IMR-90 (cell line): ENCODE measurements at regions not wholly inside any gene's neighbourhood (a gene's known extent, or its start where the extent isn't known, plus 50 kb on each side); places are given as distances from the start of the nearest gene placed in this dataset.

Experiments used
- ATAC-seq: fragments of 200-7000 bp; cut with Tn5 transposase; 2 replicates; pipeline ENCODE4 v1.9.1; 2020; ENCODE audit warnings: low read depth, mild to moderate bottlenecking, moderate library complexity
- BruUV-seq: library from RNA; stranded (reverse); fragments of 400-500 nt; replicated peaks from 2 replicates; lab custom pipeline; 2021; lab: Mats Ljungman, UMichigan
- CTCF ChIA-PET: fragments of 300-600 bp; formaldehyde crosslinking; extraction: SDS; loops from one replicate; lab custom pipeline; 2021; ENCODE audit warnings: antibody characterized with exemption; lab: Yijun Ruan, JAX
- POLR2A ChIA-PET: fragments of 300-600 bp; sonication (Branson Sonifier 250); formaldehyde crosslinking; loops from one replicate; lab custom pipeline; 2022; ENCODE audit warnings: antibody characterized with exemption; ENCODE audit not compliant: unreplicated experiment; lab: Charles Lee
- DNase-seq: peaks from one replicate; pipeline ENCODE4 v3.0.0; 2013
- H2AFZ ChIP-seq: replicated peaks from 2 replicates; pipeline ENCODE3; 2013; ENCODE audit warnings: low read length, mild to moderate bottlenecking; ENCODE audit not compliant: poor library complexity
- H2AK5ac ChIP-seq: 2 replicates; pipeline ENCODE4 v1.6.1; 2013; ENCODE audit warnings: low read depth, low read length, inconsistent platforms
- H2AK9ac ChIP-seq: replicated peaks from 2 replicates; pipeline ENCODE3; 2013; ENCODE audit warnings: mild to moderate bottlenecking, low read depth, low read length, moderate library complexity; ENCODE audit not compliant: poor library complexity
- H2BK120ac ChIP-seq: 2 replicates; pipeline ENCODE4 v1.6.1; 2013; ENCODE audit warnings: low read depth, low read length, inconsistent platforms
- H2BK15ac ChIP-seq: 3 replicates; pipeline ENCODE4 v1.6.1; 2013; ENCODE audit warnings: low read depth, low read length, inconsistent platforms
- H2BK20ac ChIP-seq: 2 replicates; pipeline ENCODE4 v1.6.1; 2013; ENCODE audit warnings: low read depth, mild to moderate bottlenecking, inconsistent platforms, low read length, moderate library complexity
- H2BK5ac ChIP-seq: 2 replicates; pipeline ENCODE4 v1.6.1; 2013; ENCODE audit warnings: mild to moderate bottlenecking, low read depth, low read length, inconsistent platforms; ENCODE audit not compliant: poor library complexity, severe bottlenecking
- H3K14ac ChIP-seq: replicated peaks from 2 replicates; pipeline ENCODE4 v1.6.1; 2013; ENCODE audit warnings: low read depth, low read length, inconsistent platforms
- H3K18ac ChIP-seq: 2 replicates; pipeline ENCODE4 v1.6.1; 2013; ENCODE audit warnings: low read depth, low read length, control low read depth
- H3K23ac ChIP-seq: 2 replicates; pipeline ENCODE4 v1.6.1; 2013; ENCODE audit warnings: low read depth, low read length, inconsistent platforms
- H3K27ac ChIP-seq: 2 replicates; pipeline ENCODE4 v1.5.1; 2013; ENCODE audit warnings: mild to moderate bottlenecking, control low read depth, low read length; ENCODE audit not compliant: insufficient read depth
- H3K27me3 ChIP-seq: 2 replicates; pipeline ENCODE4 v1.6.1; 2013; ENCODE audit warnings: low read length; ENCODE audit not compliant: control insufficient read depth, insufficient read depth
- H3K36me3 ChIP-seq: 2 replicates; pipeline ENCODE4 v1.6.1; 2013; ENCODE audit warnings: low read length, mixed read lengths; ENCODE audit not compliant: control insufficient read depth, insufficient read depth
- H3K4ac ChIP-seq: 2 replicates; pipeline ENCODE4 v1.6.1; 2013; ENCODE audit warnings: low read depth, low read length, inconsistent platforms
- H3K4me1 ChIP-seq: 2 replicates; pipeline ENCODE4 v1.6.1; 2013; ENCODE audit warnings: low read length, mixed read lengths; ENCODE audit not compliant: control insufficient read depth, insufficient read depth
- H3K4me2 ChIP-seq: 2 replicates; pipeline ENCODE4 v1.6.1; 2013; ENCODE audit warnings: low read depth, mild to moderate bottlenecking, control low read depth, low read length, moderate library complexity
- H3K4me3 ChIP-seq: 2 replicates; pipeline ENCODE4 v1.5.1; 2013; ENCODE audit warnings: low read depth, mild to moderate bottlenecking, control low read depth, low read length, moderate library complexity; ENCODE audit not compliant: insufficient read depth
- H3K56ac ChIP-seq: 2 replicates; pipeline ENCODE4 v1.6.1; 2013; ENCODE audit warnings: low read length, inconsistent platforms; ENCODE audit not compliant: insufficient read depth; ENCODE audit errors: extremely low read depth
- H3K79me1 ChIP-seq, 2 experiments: 2 replicates each; pipeline ENCODE4 v1.6.1; 2013; ENCODE audit warnings: low read length in 2 of 2, inconsistent platforms in 1 of 2, low read depth in 1 of 2
- H3K9ac ChIP-seq: 2 replicates; pipeline ENCODE4 v1.6.1; 2013; ENCODE audit warnings: low read depth, low read length, control low read depth
- H3K9me1 ChIP-seq: 2 replicates; pipeline ENCODE4 v1.6.1; 2013; ENCODE audit warnings: low read length, inconsistent platforms; ENCODE audit not compliant: insufficient read depth
- H3K9me3 ChIP-seq: 2 replicates; pipeline ENCODE4 v1.6.1; 2013; ENCODE audit warnings: low read length; ENCODE audit not compliant: control insufficient read depth, insufficient read depth
- H4K20me1 ChIP-seq: 2 replicates; pipeline ENCODE4 v1.6.1; 2013; ENCODE audit warnings: low read length, inconsistent platforms; ENCODE audit not compliant: insufficient read depth
- H4K5ac ChIP-seq: 2 replicates; pipeline ENCODE4 v1.6.1; 2013; ENCODE audit warnings: mild to moderate bottlenecking, low read depth, low read length, control low read depth
- H4K8ac ChIP-seq, 2 experiments: 2 replicates each; pipeline ENCODE4 v1.6.1; 2013; ENCODE audit warnings: low read depth in 2 of 2, low read length in 2 of 2, control low read depth in 1 of 2, inconsistent platforms in 1 of 2
- H4K91ac ChIP-seq: 2 replicates; pipeline ENCODE4 v1.6.1; 2013; ENCODE audit warnings: low read depth, low read length, inconsistent platforms; ENCODE audit not compliant: insufficient read depth
- BHLHE40 ChIP-seq: fragments of 150-350 bp; IDR thresholded peaks from 2 replicates; pipeline ENCODE4 v1.6.1; 2016; ENCODE audit warnings: mild to moderate bottlenecking, low read depth, low read length
- CEBPB ChIP-seq: IDR thresholded peaks from 2 replicates; pipeline ENCODE4 v1.6.1; 2012; ENCODE audit warnings: low read depth, low read length, improper control_type of control experiment
- MAZ ChIP-seq: IDR thresholded peaks from 2 replicates; pipeline ENCODE4 v1.6.1; 2012; ENCODE audit warnings: low read depth, mild to moderate bottlenecking, low read length, improper control_type of control experiment, moderate library complexity, borderline replicate concordance
- MXI1 ChIP-seq: IDR thresholded peaks from 2 replicates; pipeline ENCODE4 v1.6.1; 2012; ENCODE audit warnings: low read depth, mild to moderate bottlenecking, low read length, moderate library complexity, borderline replicate concordance
- POLR2A ChIP-seq: IDR thresholded peaks from 2 replicates; pipeline ENCODE4 v1.6.1; 2012; ENCODE audit warnings: mild to moderate bottlenecking, low read depth, low read length
- RAD21 ChIP-seq: IDR thresholded peaks from 2 replicates; pipeline ENCODE4 v1.6.1; 2012; ENCODE audit warnings: low read length, improper control_type of control experiment
- RCOR1 ChIP-seq: IDR thresholded peaks from 2 replicates; pipeline ENCODE4 v1.6.1; 2012; ENCODE audit warnings: mild to moderate bottlenecking, low read length, improper control_type of control experiment; ENCODE audit not compliant: insufficient replicate concordance
- RFX5 ChIP-seq: IDR thresholded peaks from 2 replicates; pipeline ENCODE4 v1.8.0; 2012; ENCODE audit warnings: low read depth, mild to moderate bottlenecking, low read length, moderate library complexity
- SMC3 ChIP-seq: fragments of 150-350 bp; IDR thresholded peaks from 2 replicates; pipeline ENCODE4 v1.6.1; 2016; ENCODE audit warnings: low read depth, mild to moderate bottlenecking, antibody characterized with exemption, low read length, moderate library complexity
- USF2 ChIP-seq: fragments of 150-350 bp; IDR thresholded peaks from 2 replicates; pipeline ENCODE4 v1.6.1; 2017; ENCODE audit warnings: mild to moderate bottlenecking, antibody characterized with exemption, low read length, low read depth
- WGBS, 2 experiments: methylation state at CpG; one replicate each; pipeline versions ENCODE4 v1.1.5 to v1.1.7; 2013; ENCODE audit warnings: missing lambda C conversion rate in 2 of 2; ENCODE audit not compliant: insufficient read length in 1 of 2; ENCODE audit errors: extremely low coverage in 2 of 2; 5-methylcytosine and 5-hydroxymethylcytosine counted together
- dilution Hi-C: fragments of 300-500 bp; cut with HindIII; formaldehyde crosslinking; loops from one replicate; pipeline ENCODE4 v1.14.3; 2018; ENCODE audit warnings: low sequenced_read_pairs; ENCODE audit not compliant: unreplicated experiment
- in situ Hi-C: fragments of 300-500 bp; cut with MboI; formaldehyde crosslinking; loops from 3 replicates; pipeline ENCODE4 v1.14.3; 2019; ENCODE audit warnings: low sequenced_read_pairs, inconsistent platforms, mixed read lengths
- intact Hi-C: fragments of 100-400 bp; cut with micrococcal nuclease; formaldehyde crosslinking; loops from 2 replicates; pipeline ENCODE4 v1.10.0; 2022

- POLR2A ChIA-PET: no interaction called here
- no peak overlapping the region for H3K4ac ChIP-seq
- H4K5ac ChIP-seq: no peak overlapping the region
- TF ChIP-seq BHLHE40 (no peak), RFX5 (no peak), MXI1 (no peak), CEBPB (no peak), RCOR1 (no peak), POLR2A (no peak), SMC3 (no peak), MAZ (no peak), USF2 (no peak), RAD21 (no peak)
- H2BK20ac ChIP-seq: no peak overlapping the region
- no peaks in the 10 kb centered on the region for H3K27me3 ChIP-seq
- no peak overlapping the region for H2BK15ac ChIP-seq
- no peak overlapping the region for H2AFZ ChIP-seq
- H3K14ac ChIP-seq: no peak overlapping the region
- H3K4me2 ChIP-seq: no peak overlapping the region
- no peak overlapping the region for H3K9ac ChIP-seq
- 100% methylated on average over 1 of the region's 5 CpGs; no CpG with 5 or more reads in 1 of the 2 experiments for WGBS, 2 experiments
- no peak overlapping the region for H4K8ac ChIP-seq
- no peak overlapping the region for H3K4me3 ChIP-seq
- no peaks in the 10 kb centered on the region for H4K20me1 ChIP-seq
- no peaks in the 10 kb centered on the region for H3K9me1 ChIP-seq
- ATAC-seq: no peak
- no peak overlapping the region for H3K56ac ChIP-seq
- intact Hi-C loops: no loop called here
- no peak for DNase-seq
- no peak overlapping the region for H3K27ac ChIP-seq
- in situ Hi-C loops: no loop called here
- dilution Hi-C loops: no loop called here
- H2AK9ac ChIP-seq: no peak overlapping the region
- no peak overlapping the region for H3K23ac ChIP-seq
- peaks cover 35% of the 10 kb centered on the region for H3K9me3 ChIP-seq
- H3K4me1 ChIP-seq: no peaks in the 10 kb centered on the region
- no peak overlapping the region for H2BK120ac ChIP-seq
- no peak overlapping the region for H4K91ac ChIP-seq
- CTCF ChIA-PET: no interaction called here
- no peak overlapping the region for H2BK5ac ChIP-seq
- peaks cover 7% of the 10 kb centered on the region for H3K36me3 ChIP-seq
- no peaks in the 10 kb centered on the region for H3K79me1 ChIP-seq
- no peak overlapping the region for H2AK5ac ChIP-seq
- BruUV-seq: no TSS peak
- H3K18ac ChIP-seq: no peak overlapping the region
These were observed 1442.9 kb downstream of the UQCRFS1 start for GRCh38 chr19:27770095-27770494.
